ENCODE measurements at regions not wholly inside any gene's neighbourhood (a gene's known extent, or its start where the extent isn't known, plus 50 kb on each side); places are given as distances from the start of the nearest gene placed in this dataset.

- Mint-ChIP-seq H3K27ac (ENCODE audit: unreplicated experiment) (no peak overlapping the region), H3K36me3 (ENCODE audit: unreplicated experiment) (no peaks in the 10 kb centered on the region), H3K4me3 (ENCODE audit: unreplicated experiment) (no peak overlapping the region), H3K9me3 (ENCODE audit: unreplicated experiment) (peaks cover 7% of the 10 kb centered on the region), H3K4me1 (ENCODE audit: low read depth, unreplicated experiment) (peaks cover 23% of the 10 kb centered on the region), H3K27me3 (ENCODE audit: unreplicated experiment) (peaks cover 3% of the 10 kb centered on the region)
- TF ChIP-seq, protein P1, sequence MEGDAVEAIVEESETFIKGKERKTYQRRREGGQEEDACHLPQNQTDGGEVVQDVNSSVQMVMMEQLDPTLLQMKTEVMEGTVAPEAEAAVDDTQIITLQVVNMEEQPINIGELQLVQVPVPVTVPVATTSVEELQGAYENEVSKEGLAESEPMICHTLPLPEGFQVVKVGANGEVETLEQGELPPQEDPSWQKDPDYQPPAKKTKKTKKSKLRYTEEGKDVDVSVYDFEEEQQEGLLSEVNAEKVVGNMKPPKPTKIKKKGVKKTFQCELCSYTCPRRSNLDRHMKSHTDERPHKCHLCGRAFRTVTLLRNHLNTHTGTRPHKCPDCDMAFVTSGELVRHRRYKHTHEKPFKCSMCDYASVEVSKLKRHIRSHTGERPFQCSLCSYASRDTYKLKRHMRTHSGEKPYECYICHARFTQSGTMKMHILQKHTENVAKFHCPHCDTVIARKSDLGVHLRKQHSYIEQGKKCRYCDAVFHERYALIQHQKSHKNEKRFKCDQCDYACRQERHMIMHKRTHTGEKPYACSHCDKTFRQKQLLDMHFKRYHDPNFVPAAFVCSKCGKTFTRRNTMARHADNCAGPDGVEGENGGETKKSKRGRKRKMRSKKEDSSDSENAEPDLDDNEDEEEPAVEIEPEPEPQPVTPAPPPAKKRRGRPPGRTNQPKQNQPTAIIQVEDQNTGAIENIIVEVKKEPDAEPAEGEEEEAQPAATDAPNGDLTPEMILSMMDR (IDR thresholded peaks at IDR 0.05; ENCODE audit: partially characterized antibody, unreplicated experiment) = no peak
- no peak for DNase-seq
Observed at GRCh38 chr2:16016282-16016681, 75.9 kb downstream of the MYCN start.

GRCh38 chr2:16015903-16016265 lies 75.5 kb downstream of the MYCN start:
- Mint-ChIP-seq H3K4me1 (ENCODE audit: low read depth, unreplicated experiment) (peaks cover 23% of the 10 kb centered on the region), H3K27ac (ENCODE audit: unreplicated experiment) (no peak overlapping the region), H3K27me3 (ENCODE audit: unreplicated experiment) (peaks cover 3% of the 10 kb centered on the region), H3K4me3 (ENCODE audit: unreplicated experiment) (no peak overlapping the region), H3K9me3 (ENCODE audit: unreplicated experiment) (peaks cover 7% of the 10 kb centered on the region), H3K36me3 (ENCODE audit: unreplicated experiment) (no peaks in the 10 kb centered on the region)
- TF ChIP-seq, protein P1 (IDR thresholded peaks at IDR 0.05; ENCODE audit: partially characterized antibody, unreplicated experiment) = no peak
- no peak for DNase-seq

GRCh38 chr2:16015210-16015902 lies 75.0 kb downstream of the MYCN start:
- peaks cover 23% of the 10 kb centered on the region for H3K4me1 Mint-ChIP-seq (ENCODE audit: low read depth, unreplicated experiment)
- no peak overlapping the region for H3K27ac Mint-ChIP-seq (ENCODE audit: unreplicated experiment)

DNA sequence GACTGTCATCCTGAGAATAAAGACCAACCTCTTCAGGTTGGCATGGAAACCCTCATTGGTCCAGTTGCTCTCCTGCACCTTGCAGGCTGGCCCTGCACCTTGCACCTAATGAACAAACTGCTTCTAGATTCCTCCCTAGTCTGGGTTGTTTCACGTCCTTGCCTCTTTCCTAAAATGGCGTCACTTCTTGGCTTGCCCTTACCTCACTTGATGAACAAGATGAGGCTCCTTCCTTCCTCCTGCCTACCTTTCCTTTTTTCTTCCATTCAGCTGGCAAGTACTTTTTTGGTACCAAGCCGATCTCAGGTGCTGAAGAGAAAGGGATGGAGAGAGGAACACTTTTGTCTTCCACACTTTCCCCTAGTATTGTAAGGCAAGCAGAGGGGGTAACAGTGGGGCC lies 74.5 kb downstream of the MYCN start:
- Mint-ChIP-seq H3K4me1 (ENCODE audit: low read depth, unreplicated experiment) (peaks cover 23% of the 10 kb centered on the region), H3K27ac (ENCODE audit: unreplicated experiment) (peak overlapping the region; percentile 59), H3K4me3 (ENCODE audit: unreplicated experiment) (no peak overlapping the region), H3K9me3 (ENCODE audit: unreplicated experiment) (peaks cover 7% of the 10 kb centered on the region), H3K27me3 (ENCODE audit: unreplicated experiment) (peaks cover 3% of the 10 kb centered on the region), H3K36me3 (ENCODE audit: unreplicated experiment) (no peaks in the 10 kb centered on the region)
- TF ChIP-seq, protein P1 (IDR thresholded peaks at IDR 0.05; ENCODE audit: partially characterized antibody, unreplicated experiment) = no peak
- no peak for DNase-seq

More at GRCh38 chr2:16015210-16015902, 75.0 kb downstream of the MYCN start:
- H3K36me3 Mint-ChIP-seq (ENCODE audit: unreplicated experiment) = no peaks in the 10 kb centered on the region
- H3K27me3 Mint-ChIP-seq (ENCODE audit: unreplicated experiment) = peaks cover 3% of the 10 kb centered on the region
- TF ChIP-seq, protein P1 (IDR thresholded peaks at IDR 0.05; ENCODE audit: partially characterized antibody, unreplicated experiment) = no peak
- no peak overlapping the region for H3K4me3 Mint-ChIP-seq (ENCODE audit: unreplicated experiment)
- peaks cover 7% of the 10 kb centered on the region for H3K9me3 Mint-ChIP-seq (ENCODE audit: unreplicated experiment)
- no peak for DNase-seq

DNA sequence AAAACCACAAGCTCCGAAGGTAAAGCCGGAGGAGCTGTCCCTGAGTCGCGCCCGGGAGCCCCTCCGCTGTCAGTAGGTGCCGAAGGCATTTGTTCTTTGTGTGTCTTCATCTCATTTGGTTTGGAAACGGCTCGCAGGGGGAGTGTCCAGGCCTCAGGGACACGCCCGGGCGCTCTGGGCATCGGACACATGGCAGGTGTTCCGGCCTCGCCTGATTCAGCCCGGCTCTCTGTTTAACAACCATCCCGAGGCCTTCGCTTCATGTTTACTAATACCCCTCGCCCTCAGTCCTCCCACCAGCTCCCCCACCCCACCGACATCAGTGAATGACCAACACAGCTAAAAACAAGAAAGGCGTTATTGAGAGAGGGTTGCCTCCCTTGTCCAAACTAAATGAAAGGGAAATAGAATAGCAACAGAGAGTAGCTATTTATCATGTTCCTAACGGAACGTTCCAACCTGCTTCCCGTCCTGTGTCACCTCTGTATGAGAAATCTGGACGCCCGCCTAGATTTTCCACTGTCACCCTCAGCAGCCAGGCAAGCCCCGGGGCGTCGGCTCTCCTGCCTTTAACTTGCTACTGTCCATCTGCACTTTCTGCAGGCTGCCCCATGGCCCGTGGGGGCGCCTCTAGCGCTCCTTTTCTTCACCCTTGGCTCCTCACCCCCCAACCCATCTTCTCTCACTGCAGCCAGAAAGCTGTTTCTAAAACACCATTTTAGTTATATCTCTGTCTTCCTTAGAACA lies 73.9 kb downstream of the MYCN start:
- TF ChIP-seq, protein P1 (IDR thresholded peaks at IDR 0.05; ENCODE audit: partially characterized antibody, unreplicated experiment) = no peak
- peaks cover 23% of the 10 kb centered on the region for H3K4me1 Mint-ChIP-seq (ENCODE audit: low read depth, unreplicated experiment)
- DNase-seq = peak; percentile 27
- H3K27ac Mint-ChIP-seq (ENCODE audit: unreplicated experiment) = peak overlapping the region; percentile 93
- H3K36me3 Mint-ChIP-seq (ENCODE audit: unreplicated experiment) = no peaks in the 10 kb centered on the region
- no peak overlapping the region for H3K4me3 Mint-ChIP-seq (ENCODE audit: unreplicated experiment)
- peaks cover 3% of the 10 kb centered on the region for H3K27me3 Mint-ChIP-seq (ENCODE audit: unreplicated experiment)
- H3K9me3 Mint-ChIP-seq (ENCODE audit: unreplicated experiment) = peaks cover 7% of the 10 kb centered on the region
